SK-N-SH (cell line): ENCODE measurements at regions not wholly inside any gene's neighbourhood (a gene's known extent, or its start where the extent isn't known, plus 50 kb on each side); places are given as distances from the start of the nearest gene placed in this dataset.

ENCODE experiments used
- CTCF ChIA-PET: fragments of 300-600, 350-600 bp; formaldehyde crosslinking; extraction: SDS; loops from one replicate; lab custom pipeline; 2021; lab: Yijun Ruan, JAX
- POLR2A ChIA-PET: fragments of 350-600 bp; sonication (Branson Sonifier 250); formaldehyde crosslinking; extraction: SDS; loops from one replicate; lab custom pipeline; 2020; ENCODE audit warnings: antibody characterized with exemption, inconsistent platforms; lab: Yijun Ruan, JAX
- DNase-seq: peaks from one replicate; pipeline ENCODE4 v3.0.0; 2012
- H2AFZ ChIP-seq: fragments of 200-600 bp; sonication (generic); 2 replicates; pipeline ENCODE4 v1.8.1; 2016; ENCODE audit warnings: antibody characterized with exemption, mild to moderate bottlenecking, low read depth
- H3F3A ChIP-seq: fragments of 200-600 bp; sonication (generic); replicated peaks from 2 replicates; pipeline ENCODE3; 2016; ENCODE audit warnings: antibody characterized with exemption, mild to moderate bottlenecking; ENCODE audit not compliant: insufficient read depth
- H3K27ac ChIP-seq, 2 experiments: fragments of 200-500 bp in 1 of 2; fragments of 200-600 bp in 1 of 2; sonication (Bioruptor generic) in 1 of 2; sonication (generic), shearing (Covaris generic) in 1 of 2; 2 replicates each; pipeline versions ENCODE4 v1.5.1 to v1.6.1; 2014 to 2016; ENCODE audit warnings: low read depth in 2 of 2, inconsistent platforms in 1 of 2, low read length in 1 of 2, mild to moderate bottlenecking in 1 of 2, mixed read lengths in 1 of 2
- H3K27me3 ChIP-seq: fragments of 200-600 bp; sonication (generic), shearing (Covaris generic); 2 replicates; pipeline ENCODE4 v1.6.1; 2016; ENCODE audit warnings: mixed run types; ENCODE audit not compliant: insufficient read depth
- H3K36me3 ChIP-seq, 2 experiments: fragments of 200-500 bp in 1 of 2; fragments of 200-600 bp in 1 of 2; sonication (Bioruptor generic) in 1 of 2; sonication (generic) in 1 of 2; replicated peaks in 1 of 2; 2 replicates each; pipeline versions ENCODE3 to v1.5.1; 2014 to 2016; ENCODE audit warnings: low read length in 1 of 2, mild to moderate bottlenecking in 1 of 2; ENCODE audit not compliant: insufficient read depth in 2 of 2, control insufficient read depth in 1 of 2
- H3K4me1 ChIP-seq, 2 experiments: fragments of 200-500 bp in 1 of 2; fragments of 200-600 bp in 1 of 2; sonication (Bioruptor generic) in 1 of 2; sonication (generic), shearing (Covaris generic) in 1 of 2; 2 replicates each; pipeline versions ENCODE4 v1.5.1 to v1.6.1; 2014 to 2016; ENCODE audit warnings: low read depth in 1 of 2, low read length in 1 of 2, mixed run types in 1 of 2; ENCODE audit not compliant: insufficient read depth in 2 of 2, control insufficient read depth in 1 of 2
- H3K4me2 ChIP-seq: fragments of 200-600 bp; sonication (generic), shearing (Covaris generic); 2 replicates; pipeline ENCODE4 v1.6.1; 2017; ENCODE audit warnings: mixed run types
- H3K4me3 ChIP-seq, 2 experiments: fragments of 200-500 bp in 1 of 2; fragments of 200-600 bp in 1 of 2; sonication (Bioruptor generic) in 1 of 2; sonication (generic), shearing (Covaris generic) in 1 of 2; 2 replicates each; pipeline versions ENCODE4 v1.5.1 to v1.8.1; 2014 to 2016; ENCODE audit warnings: low read depth in 2 of 2, inconsistent platforms in 1 of 2, low read length in 1 of 2, mild to moderate bottlenecking in 1 of 2, mixed read lengths in 1 of 2, moderate library complexity in 1 of 2
- H3K79me2 ChIP-seq: fragments of 200-600 bp; sonication (generic); 2 replicates; pipeline ENCODE4 v1.8.1; 2017; ENCODE audit warnings: mild to moderate bottlenecking; ENCODE audit not compliant: insufficient read depth
- H3K9ac ChIP-seq: fragments of 200-600 bp; sonication (generic); 2 replicates; pipeline ENCODE4 v1.6.1; 2017; ENCODE audit warnings: mixed run types
- H3K9me2 ChIP-seq: fragments of 200-600 bp; sonication (generic); 2 replicates; pipeline ENCODE4 v1.6.1; 2017; ENCODE audit warnings: mixed run types
- H3K9me3 ChIP-seq: fragments of 200-600 bp; sonication (generic); 2 replicates; pipeline ENCODE4 v1.6.1; 2017; ENCODE audit warnings: mixed run types, mild to moderate bottlenecking, moderate library complexity
- H4K20me1 ChIP-seq: fragments of 200-600 bp; sonication (generic); 2 replicates; pipeline ENCODE4 v1.6.1; 2017; ENCODE audit warnings: mild to moderate bottlenecking, mixed run types; ENCODE audit not compliant: insufficient read depth
- CHD2 ChIP-seq: fragments of 150-350 bp; IDR thresholded peaks from 2 replicates; pipeline ENCODE4 v1.6.1; 2018; ENCODE audit warnings: low read length; ENCODE audit not compliant: partially characterized antibody
- ELF1 ChIP-seq: IDR thresholded peaks from 2 replicates; pipeline ENCODE4 v1.4.0; 2012
- FOXJ3 ChIP-seq: sonication (generic); formaldehyde crosslinking; IDR thresholded peaks from 2 replicates; pipeline ENCODE4 v1.5.1; 2020; ENCODE audit warnings: mild to moderate bottlenecking, missing genetic modification reagents
- FOXM1 ChIP-seq: IDR thresholded peaks from 2 replicates; pipeline ENCODE4 v1.4.0; 2012; ENCODE audit warnings: low read depth, mild to moderate bottlenecking
- GABPA ChIP-seq: IDR thresholded peaks from 2 replicates; pipeline ENCODE4 v1.4.0; 2012; ENCODE audit warnings: low read depth, mild to moderate bottlenecking
- IRF3 ChIP-seq: fragments of 150-350 bp; IDR thresholded peaks from 2 replicates; pipeline ENCODE4 v1.6.1; 2016; ENCODE audit warnings: mild to moderate bottlenecking, low read depth, low read length
- MAX ChIP-seq: IDR thresholded peaks from 2 replicates; pipeline ENCODE4 v1.4.0; 2012; ENCODE audit warnings: low read depth
- NFIC ChIP-seq: IDR thresholded peaks from 2 replicates; pipeline ENCODE4 v1.4.0; 2012; ENCODE audit warnings: borderline replicate concordance
- RAD21 ChIP-seq: IDR thresholded peaks from 2 replicates; pipeline ENCODE4 v1.6.1; 2012; ENCODE audit warnings: mild to moderate bottlenecking, low read length
- RCOR1 ChIP-seq: fragments of 150-350 bp; IDR thresholded peaks from 2 replicates; pipeline ENCODE4 v1.6.1; 2017; ENCODE audit warnings: antibody characterized with exemption, low read length
- REST ChIP-seq: IDR thresholded peaks from 2 replicates; pipeline ENCODE4 v1.6.1; 2012; ENCODE audit warnings: mild to moderate bottlenecking, low read depth, low read length, moderate library complexity
- RFX5 ChIP-seq: IDR thresholded peaks from 2 replicates; pipeline ENCODE4 v1.6.1; 2012; ENCODE audit warnings: mild to moderate bottlenecking, improper control_type of control experiment, low read length
- TCF12 ChIP-seq: IDR thresholded peaks from 2 replicates; pipeline ENCODE4 v1.4.0; 2012
- TEAD4 ChIP-seq: IDR thresholded peaks from 2 replicates; pipeline ENCODE4 v1.4.0; 2012; ENCODE audit warnings: mild to moderate bottlenecking, borderline replicate concordance; ENCODE audit not compliant: insufficient read depth
- ZBTB33 ChIP-seq: IDR thresholded peaks from 2 replicates; pipeline ENCODE4 v1.4.0; 2012; ENCODE audit warnings: low read depth, borderline replicate concordance
- WGBS: methylation state at CpG from one replicate; pipeline ENCODE4 v1.1.6; 2017; ENCODE audit warnings: low lambda C conversion rate; 5-methylcytosine and 5-hydroxymethylcytosine counted together

GRCh38 chr2:31651736-31652135 is 71.0 kb upstream of the SRD5A2 start (continued):
- no peak for TF ChIP-seq ZBTB33

- Histone ChIP-seq H3K9me2 (no peaks in the 10 kb centered on the region), H3K79me2 (no peaks in the 10 kb centered on the region), H3K36me3 (no peaks in the 10 kb centered on the region), H3F3A (no peaks in the 10 kb centered on the region), H3K4me3 (no peak overlapping the region), H4K20me1 (no peaks in the 10 kb centered on the region), H3K9me3 (no peaks in the 10 kb centered on the region), H3K9ac (no peak overlapping the region), H3K27me3 (0 out of 2 replicates have a peak, but pooled peaks cover 8% of the 10 kb centered on the region), H2AFZ (no peak overlapping the region), H3K4me1 (no peaks in the 10 kb centered on the region), H3K27ac (no peak overlapping the region), H3K4me2 (no peak overlapping the region)
- CTCF ChIA-PET, result interaction anchor here (1.1 kb wide), 1 partner anchor 128 kb away, joined by 3 read pairs; no protein-coding TSS in a partner anchor
- POLR2A ChIA-PET, result no interaction called here
- TF ChIP-seq MAX (no peak), TEAD4 (no peak), FOXM1 (no peak), GABPA (no peak), NFIC (no peak), ELF1 (no peak), TCF12 (no peak), CHD2 (no peak), REST (no peak)
- WGBS, result 15% methylated on average over 2 of the region's 2 CpGs
- no peak for DNase-seq
Measured at GRCh38 chr2:31651267-31651666, 70.5 kb upstream of the SRD5A2 start.

GRCh38 chr2:31644551-31644950 is 63.8 kb upstream of the SRD5A2 start:
- CTCF ChIA-PET, result no interaction called here
- WGBS, result 18% methylated on average over 5 of the region's 5 CpGs
- H2AFZ ChIP-seq, result no peak overlapping the region

More at GRCh38 chr2:31644551-31644950, 63.8 kb upstream of the SRD5A2 start:
- no peaks in the 10 kb centered on the region for H4K20me1 ChIP-seq
- no peak overlapping the region for H3K4me2 ChIP-seq
- no peaks in the 10 kb centered on the region for H3K9me2 ChIP-seq
- no peaks in the 10 kb centered on the region for H3K27me3 ChIP-seq
- H3K27ac ChIP-seq, result no peak overlapping the region
- H3K79me2 ChIP-seq, result no peaks in the 10 kb centered on the region
- POLR2A ChIA-PET, result no interaction called here
- no peaks in the 10 kb centered on the region for H3F3A ChIP-seq
- no peaks in the 10 kb centered on the region for H3K9me3 ChIP-seq
- no peak overlapping the region for H3K9ac ChIP-seq
- no peak for DNase-seq
- no peak overlapping the region for H3K4me3 ChIP-seq
- H3K4me1 ChIP-seq, result no peaks in the 10 kb centered on the region
- H3K36me3 ChIP-seq, result no peaks in the 10 kb centered on the region
- TF ChIP-seq RFX5 (no peak), FOXJ3 (CRISPR knock-in tag) (no peak), IRF3 (no peak), RCOR1 (no peak), RAD21 (no peak), REST (no peak)
- TF ChIP-seq, all 33 proteins: peak for 0
